ENCODE measurements at regions not wholly inside any gene's neighbourhood (a gene's known extent, or its start where the extent isn't known, plus 50 kb on each side); places are given as distances from the start of the nearest gene placed in this dataset.

- Histone ChIP-seq H2BK15ac (ENCODE audit: low read length) (no peak overlapping the region), H3K27me3 (replicated peaks in 1 of 4; ENCODE audit: control insufficient read depth in 3 of 4, extremely low read depth in 1 of 4, insufficient read depth in 3 of 4, low read length in 3 of 4) (no peaks in the 10 kb centered on the region), H3K18ac (ENCODE audit: extremely low read depth, low read length) (no peak overlapping the region), H3K23ac (ENCODE audit: insufficient read length) (no peak overlapping the region), H4K20me1 (replicated peaks in 1 of 2; ENCODE audit: control insufficient read depth in 1 of 2, insufficient read depth in 2 of 2, low read length in 2 of 2) (no peaks in the 10 kb centered on the region), H3K56ac (replicated peaks; ENCODE audit: insufficient read length, low read depth, low read length) (no peak overlapping the region), H4K5ac (ENCODE audit: insufficient read length, low read depth, low read length) (no peak overlapping the region), H2AFZ (ENCODE audit: low read length) (no peak overlapping the region), H3K9ac (replicated peaks in 1 of 4; ENCODE audit: extremely low read depth in 1 of 4, low read depth in 3 of 4, low read length in 3 of 4) (no peak overlapping the region), H4K8ac (ENCODE audit: extremely low read depth, insufficient read depth, low read length) (no peak overlapping the region), H2BK20ac (ENCODE audit: low read length) (no peak overlapping the region), H3K4me3 (ENCODE audit: extremely low read depth in 1 of 4, insufficient read depth in 2 of 4, low read depth in 3 of 4, low read length in 4 of 4) (no peak overlapping the region), H3K27ac (ENCODE audit: low read depth, low read length) (no peak overlapping the region), H4K91ac (replicated peaks; ENCODE audit: insufficient read length, low read length) (no peak overlapping the region), H3K4me2 (ENCODE audit: insufficient read depth in 1 of 2, low read depth in 2 of 2, low read length in 2 of 2) (no peak overlapping the region), H3K36me3 (ENCODE audit: control insufficient read depth in 2 of 4, insufficient read depth in 4 of 4, low read length in 3 of 4) (no peaks in the 10 kb centered on the region; a peak in 1 of 8 replicates), H2BK12ac (ENCODE audit: low read depth, low read length) (no peak overlapping the region), H3K14ac (ENCODE audit: insufficient read length) (no peak overlapping the region), H3K23me2 (ENCODE audit: low read depth, low read length) (no peaks in the 10 kb centered on the region), H3K4me1 (replicated peaks in 1 of 4; ENCODE audit: control insufficient read depth in 3 of 4, insufficient read depth in 4 of 4, low read length in 3 of 4) (no peaks in the 10 kb centered on the region), H2BK120ac (replicated peaks; ENCODE audit: low read depth, low read length) (no peak overlapping the region), H2BK5ac (ENCODE audit: low read depth, low read length) (no peak overlapping the region), H3K9me3 (ENCODE audit: insufficient read depth in 2 of 2, low read depth in 1 of 2, low read length in 1 of 2) (no peaks in the 10 kb centered on the region), H2AK5ac (ENCODE audit: low read depth, low read length) (no peak overlapping the region), H3K4ac (replicated peaks; ENCODE audit: insufficient read length, low read depth, low read length) (no peak overlapping the region), H3K79me2 (ENCODE audit: control insufficient read depth in 1 of 2, insufficient read depth in 2 of 2, low read length in 2 of 2) (no peaks in the 10 kb centered on the region), H3K79me1 (ENCODE audit: low read depth, low read length) (no peaks in the 10 kb centered on the region)
- FAIRE-seq (no peak), DNase-seq (ENCODE audit: low read depth in 1 of 2, low spot score in 2 of 2) (no peak)
- WGBS, 2 experiments (ENCODE audit: extremely low coverage in 1 of 2, insufficient coverage in 1 of 2, insufficient read length in 1 of 2, insufficient replicate concordance in 2 of 2, low coverage in 1 of 2, low lambda C conversion rate in 2 of 2, missing lambda C conversion rate in 1 of 2) = 88% methylated on average over 4 of the region's 4 CpGs; no CpG with 5 or more reads in 1 of the 2 experiments
- ChIA-PET CTCF (ENCODE audit: partially characterized antibody) (interaction anchor here (0.8 to 1.4 kb wide), 2 partner anchors 87 to 173 kb away, joined by 3 read pairs; no protein-coding TSS in a partner anchor), POLR2A (ENCODE audit: partially characterized antibody) (no interaction called here)
- TF ChIP-seq HDAC6 (IDR thresholded peaks at IDR 0.05; ENCODE audit: low read depth, low read length) (no peak), JUN (IDR thresholded peaks at IDR 0.05; ENCODE audit: low read depth, low read length) (no peak), USF2 (IDR thresholded peaks at IDR 0.05; ENCODE audit: low read length) (no peak), MAFK (IDR thresholded peaks at IDR 0.05; ENCODE audit: low read depth, low read length) (no peak), GABPA (IDR thresholded peaks at IDR 0.05; ENCODE audit: borderline replicate concordance, insufficient read depth, low read length) (no peak), ATF3 (IDR thresholded peaks at IDR 0.05; ENCODE audit: insufficient read depth, low read depth, low read length) (no peak), TCF12 (IDR thresholded peaks at IDR 0.05; ENCODE audit: low read depth, low read length) (no peak), RNF2 (IDR thresholded peaks at IDR 0.05; ENCODE audit: borderline replicate concordance, low read depth, low read length, missing control alignments, poor library complexity, severe bottlenecking) (no peak), SAP30 (IDR thresholded peaks at IDR 0.05; ENCODE audit: insufficient read depth, insufficient replicate concordance, low read length) (no peak), SRF (IDR thresholded peaks at IDR 0.05; ENCODE audit: low read depth, low read length) (no peak), SP2 (IDR thresholded peaks at IDR 0.05; ENCODE audit: low read length) (no peak), SIX5 (IDR thresholded peaks at IDR 0.05; ENCODE audit: low read depth, low read length) (no peak)
Observed at GRCh38 chr11:122393209-122393860, 262.2 kb upstream of the UBASH3B start.

Measured in H1 (cell line).